DND-41 (cell line): ENCODE measurements at regions not wholly inside any gene's neighbourhood (a gene's known extent, or its start where the extent isn't known, plus 50 kb on each side); places are given as distances from the start of the nearest gene placed in this dataset.
A peak's percentile ranks its signal among the peaks of the same experiment; 100 is the strongest.

Source experiments
- ATAC-seq: fragments of 200-7000 bp; cut with Tn5 transposase; 3 replicates; pipeline ENCODE4 v1.9.1; 2021; ENCODE audit warnings: low read depth; ENCODE audit not compliant: insufficient read depth
- DNase-seq: peaks from one replicate; pipeline ENCODE4 v3.0.0-alpha.2; 2020
- H2AFZ ChIP-seq: 2 replicates; pipeline ENCODE4 v1.6.0; 2012; ENCODE audit warnings: low read depth, low read length
- H3K27ac ChIP-seq: 2 replicates; pipeline ENCODE4 v1.5.1; 2012; ENCODE audit warnings: low read length, inconsistent platforms
- H3K27me3 ChIP-seq: fragments of 200-600 bp; sonication (generic); 2 replicates; pipeline ENCODE4 v1.6.0; 2012; ENCODE audit warnings: low read length, mild to moderate bottlenecking, inconsistent platforms; ENCODE audit not compliant: insufficient read depth, poor library complexity
- H3K36me3 ChIP-seq: 2 replicates; pipeline ENCODE4 v1.5.1; 2012; ENCODE audit warnings: low read length, inconsistent platforms; ENCODE audit not compliant: insufficient read depth
- H3K4me1 ChIP-seq: 2 replicates; pipeline ENCODE4 v1.5.1; 2012; ENCODE audit warnings: mild to moderate bottlenecking, low read length; ENCODE audit not compliant: insufficient read depth
- H3K4me2 ChIP-seq: 2 replicates; pipeline ENCODE4 v1.6.0; 2012; ENCODE audit warnings: mild to moderate bottlenecking, moderate library complexity, low read length, inconsistent platforms; ENCODE audit not compliant: insufficient read depth
- H3K4me3 ChIP-seq, 2 experiments: fragments of 200-600 bp in 1 of 2; shearing (Covaris generic) in 1 of 2; 2 replicates each; pipeline ENCODE4 v1.5.1; 2012 to 2016; ENCODE audit warnings: inconsistent platforms in 2 of 2, low read length in 2 of 2, mild to moderate bottlenecking in 2 of 2, low read depth in 1 of 2, moderate library complexity in 1 of 2
- H3K79me2 ChIP-seq: 2 replicates; pipeline ENCODE4 v1.6.0; 2012; ENCODE audit warnings: low read length, inconsistent platforms; ENCODE audit not compliant: insufficient read depth
- H3K9ac ChIP-seq: 2 replicates; pipeline ENCODE4 v1.6.0; 2012; ENCODE audit warnings: low read depth, mild to moderate bottlenecking, inconsistent platforms, low read length, moderate library complexity
- H3K9me3 ChIP-seq: 2 replicates; pipeline ENCODE4 v1.5.1; 2012; ENCODE audit warnings: low read length, moderate library complexity, mild to moderate bottlenecking, inconsistent platforms; ENCODE audit not compliant: insufficient read depth, severe bottlenecking
- H4K20me1 ChIP-seq: 2 replicates; pipeline ENCODE4 v1.6.0; 2012; ENCODE audit warnings: low read length; ENCODE audit not compliant: insufficient read depth
- EZH2 ChIP-seq: IDR thresholded peaks from 3 replicates; pipeline ENCODE4 v1.6.1; 2012; ENCODE audit warnings: borderline replicate concordance, low read depth, mild to moderate bottlenecking, moderate library complexity, low read length, inconsistent platforms; ENCODE audit not compliant: severe bottlenecking
- TF ChIP-seq, protein P1 (sequence below): IDR thresholded peaks from 2 replicates; pipeline ENCODE4 v1.5.1; 2012; ENCODE audit warnings: borderline replicate concordance, low read length, moderate library complexity, mild to moderate bottlenecking; ENCODE audit not compliant: poor library complexity, severe bottlenecking; ENCODE audit errors: extremely low read depth

DNA sequence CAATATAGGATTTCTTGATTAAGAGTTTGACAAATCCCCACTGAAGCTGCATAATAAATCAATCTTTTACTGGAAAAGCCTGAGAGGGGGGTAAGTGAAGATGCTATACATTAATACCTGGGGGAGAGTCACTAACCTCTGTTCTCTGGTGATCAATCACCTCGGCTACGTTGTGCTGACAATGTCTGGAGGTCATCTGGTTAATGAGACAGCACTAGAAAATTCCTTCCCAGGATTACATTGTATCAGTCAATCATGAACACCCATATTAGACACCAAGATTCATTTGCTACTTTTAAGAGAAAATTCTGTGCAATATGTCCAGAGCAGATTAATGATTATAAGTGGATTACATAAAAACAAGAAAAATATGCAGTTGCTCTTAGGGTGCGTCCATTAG, 408.3 kb downstream of the PDHA2 start:
- TF ChIP-seq, protein P1, sequence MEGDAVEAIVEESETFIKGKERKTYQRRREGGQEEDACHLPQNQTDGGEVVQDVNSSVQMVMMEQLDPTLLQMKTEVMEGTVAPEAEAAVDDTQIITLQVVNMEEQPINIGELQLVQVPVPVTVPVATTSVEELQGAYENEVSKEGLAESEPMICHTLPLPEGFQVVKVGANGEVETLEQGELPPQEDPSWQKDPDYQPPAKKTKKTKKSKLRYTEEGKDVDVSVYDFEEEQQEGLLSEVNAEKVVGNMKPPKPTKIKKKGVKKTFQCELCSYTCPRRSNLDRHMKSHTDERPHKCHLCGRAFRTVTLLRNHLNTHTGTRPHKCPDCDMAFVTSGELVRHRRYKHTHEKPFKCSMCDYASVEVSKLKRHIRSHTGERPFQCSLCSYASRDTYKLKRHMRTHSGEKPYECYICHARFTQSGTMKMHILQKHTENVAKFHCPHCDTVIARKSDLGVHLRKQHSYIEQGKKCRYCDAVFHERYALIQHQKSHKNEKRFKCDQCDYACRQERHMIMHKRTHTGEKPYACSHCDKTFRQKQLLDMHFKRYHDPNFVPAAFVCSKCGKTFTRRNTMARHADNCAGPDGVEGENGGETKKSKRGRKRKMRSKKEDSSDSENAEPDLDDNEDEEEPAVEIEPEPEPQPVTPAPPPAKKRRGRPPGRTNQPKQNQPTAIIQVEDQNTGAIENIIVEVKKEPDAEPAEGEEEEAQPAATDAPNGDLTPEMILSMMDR = no peak
- TF ChIP-seq EZH2 = no peak
- H3K27me3 ChIP-seq = no peaks in the 10 kb centered on the region

DNA sequence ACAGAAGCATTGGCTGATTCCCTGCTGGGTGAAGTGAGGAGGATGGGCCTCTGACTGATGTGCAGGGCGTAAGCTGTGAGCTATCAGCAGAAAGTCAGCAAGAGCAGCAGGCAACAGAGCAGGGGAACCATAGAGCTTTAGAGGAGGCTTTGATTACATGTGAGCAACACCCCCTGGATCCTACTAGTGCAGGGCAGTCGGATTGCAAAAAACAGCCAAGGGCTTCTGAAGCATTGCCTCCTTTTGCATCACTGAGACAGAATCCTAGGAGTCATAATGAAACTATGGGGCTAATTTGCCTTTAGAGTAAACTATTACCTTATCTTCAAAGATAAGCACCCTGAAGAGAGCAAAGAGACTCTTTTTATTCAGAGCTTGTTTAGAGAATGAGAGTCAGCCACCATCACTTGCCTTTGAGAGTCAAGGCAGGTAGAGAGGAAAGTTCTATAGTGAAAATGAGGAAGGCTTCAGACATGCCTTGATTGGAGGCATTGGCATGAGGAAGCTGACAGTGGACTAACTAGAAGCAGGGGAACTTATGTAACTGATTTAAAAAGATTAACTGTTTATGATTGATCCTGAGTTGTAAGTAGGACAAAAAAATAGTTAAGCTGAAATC, 420.3 kb downstream of the PDHA2 start:
- DNase-seq (no peak), ATAC-seq (no peak)
- Histone ChIP-seq H3K4me3 (no peak overlapping the region), H3K79me2 (no peaks in the 10 kb centered on the region), H3K27me3 (no peaks in the 10 kb centered on the region), H3K9me3 (no peaks in the 10 kb centered on the region), H4K20me1 (no peaks in the 10 kb centered on the region), H3K4me2 (no peak overlapping the region), H3K4me1 (no peaks in the 10 kb centered on the region), H3K9ac (no peak overlapping the region), H3K36me3 (no peaks in the 10 kb centered on the region), H2AFZ (peak overlapping the region; percentile 38; the same call in 1 of the 2 replicates), H3K27ac (no peak overlapping the region)
- TF ChIP-seq, protein P1 = no peak
- TF ChIP-seq EZH2 = no peak

More for the DNA sequence above, 408.3 kb downstream of the PDHA2 start:
- Histone ChIP-seq H3K4me2 (no peak overlapping the region), H3K79me2 (no peaks in the 10 kb centered on the region), H4K20me1 (no peaks in the 10 kb centered on the region), H3K4me3 (no peak overlapping the region), H3K9me3 (peaks cover 4% of the 10 kb centered on the region), H2AFZ (no peak overlapping the region), H3K4me1 (no peaks in the 10 kb centered on the region), H3K27ac (no peak overlapping the region), H3K36me3 (no peaks in the 10 kb centered on the region), H3K9ac (no peak overlapping the region)
- ATAC-seq (no peak), DNase-seq (no peak)

DNA sequence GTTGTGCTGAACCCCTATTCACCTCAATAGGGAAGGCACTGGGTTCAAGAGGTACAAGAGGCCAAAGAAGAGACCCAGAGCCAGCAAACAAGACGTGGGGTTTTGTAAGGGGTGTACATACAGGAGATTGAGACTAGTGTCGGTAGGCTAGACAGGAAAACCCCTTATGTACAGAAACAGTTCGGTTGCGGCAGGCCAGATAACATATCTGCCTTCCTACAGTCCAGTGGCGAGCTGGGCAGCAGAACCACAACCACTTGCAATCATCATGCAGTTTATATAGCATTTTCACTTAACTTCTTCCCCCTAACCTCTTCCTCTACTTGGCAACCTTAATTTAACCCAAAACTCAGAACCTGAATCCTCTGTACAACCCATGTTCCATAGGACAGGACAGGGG, 422.2 kb downstream of the PDHA2 start:
- no peak for TF ChIP-seq EZH2
- TF ChIP-seq, protein P1 = no peak
- H3K36me3 ChIP-seq = no peaks in the 10 kb centered on the region

GRCh38 chr4:96263291-96263690, 423.4 kb downstream of the PDHA2 start:
- Histone ChIP-seq H3K9ac (no peak overlapping the region), H3K27ac (no peak overlapping the region), H3K9me3 (peaks cover 9% of the 10 kb centered on the region), H3K4me3 (no peak overlapping the region), H2AFZ (no peak overlapping the region), H3K4me1 (no peaks in the 10 kb centered on the region), H3K79me2 (no peaks in the 10 kb centered on the region), H4K20me1 (no peaks in the 10 kb centered on the region), H3K4me2 (no peak overlapping the region), H3K36me3 (no peaks in the 10 kb centered on the region), H3K27me3 (no peaks in the 10 kb centered on the region)
- DNase-seq (no peak), ATAC-seq (no peak)
- TF ChIP-seq EZH2 = no peak
- TF ChIP-seq, protein P1 = no peak

More for the DNA sequence above, 422.2 kb downstream of the PDHA2 start:
- Histone ChIP-seq H3K4me1 (no peaks in the 10 kb centered on the region), H4K20me1 (no peaks in the 10 kb centered on the region), H2AFZ (no peak overlapping the region), H3K27me3 (no peaks in the 10 kb centered on the region), H3K9me3 (peaks cover 8% of the 10 kb centered on the region), H3K9ac (no peak overlapping the region), H3K79me2 (no peaks in the 10 kb centered on the region), H3K4me3 (no peak overlapping the region), H3K27ac (no peak overlapping the region), H3K4me2 (no peak overlapping the region)
- DNase-seq (no peak), ATAC-seq (no peak)
